NCI-H1694 treated with DMSO at 0.1 percent for 48 hours (cell line): ENCODE measurements at regions not wholly inside any gene's neighbourhood (a gene's known extent, or its start where the extent isn't known, plus 50 kb on each side); places are given as distances from the start of the nearest gene placed in this dataset.
"Not testable (repeated sequence)": the region's sequence is repeated elsewhere in the genome, so short reads cannot be mapped to it uniquely, and the experiment has no call there.

Experiments
- DNase-seq: peaks from one replicate; lab custom pipeline; 2025; lab: John Stamatoyannopoulos, UW

DNA sequence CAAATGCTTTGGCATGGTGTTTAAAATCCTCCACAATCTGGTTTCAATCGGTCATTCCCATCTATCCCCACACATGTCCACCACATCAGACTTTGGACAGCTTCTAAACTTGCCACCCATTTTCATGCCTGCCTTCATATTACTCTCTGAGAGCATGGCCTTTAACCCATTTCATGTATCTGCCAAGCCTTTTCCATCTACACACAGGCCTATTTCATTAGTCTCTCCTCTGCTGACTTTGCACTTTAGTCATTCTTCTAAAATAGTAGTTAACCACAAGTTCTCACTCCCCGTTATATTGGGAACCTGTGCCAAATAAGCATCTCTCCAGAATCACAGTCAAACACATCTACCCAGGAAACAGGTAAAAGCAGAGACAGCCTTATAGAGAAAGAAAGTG is 142.2 kb downstream of the MZT1 start:
- no peak for DNase-seq

DNA sequence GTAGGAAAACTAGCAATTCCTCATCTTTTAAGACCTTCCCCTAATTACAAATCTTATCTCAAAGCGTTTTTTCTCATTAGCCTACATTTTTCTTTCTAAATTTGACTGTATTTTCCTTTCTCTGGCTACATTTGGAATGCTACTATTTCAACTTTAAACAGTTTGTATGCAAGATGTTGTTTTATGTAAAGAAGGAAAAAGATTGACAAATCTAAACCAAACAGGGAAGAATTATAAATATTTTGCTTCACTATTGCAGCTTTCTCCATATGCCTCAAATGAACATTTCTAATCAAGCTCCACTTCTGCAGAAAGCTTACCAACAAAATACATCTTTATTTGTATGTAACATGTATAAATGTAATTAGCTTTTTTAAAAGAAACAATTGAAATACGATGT is 156.2 kb downstream of the MZT1 start:
- no peak for DNase-seq

DNA sequence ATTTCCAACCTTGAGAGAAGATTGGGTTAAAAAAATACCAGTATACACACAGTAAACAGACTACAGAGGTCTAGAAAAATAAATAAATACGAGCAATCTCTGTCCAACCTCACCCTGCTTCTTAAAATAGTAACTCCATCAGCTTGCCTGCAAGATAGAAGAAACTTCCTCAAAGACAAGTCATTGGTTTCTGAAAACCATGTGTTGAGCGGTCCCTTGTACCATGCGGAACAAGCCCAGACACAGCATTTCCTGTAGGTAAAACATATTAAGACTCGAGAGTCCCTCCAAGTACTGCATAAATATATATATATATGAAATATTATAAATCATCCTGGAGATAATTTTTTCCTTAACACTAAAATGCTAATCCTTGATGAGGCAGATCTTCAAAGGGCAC is 157.4 kb downstream of the MZT1 start:
- DNase-seq = no peak

DNA sequence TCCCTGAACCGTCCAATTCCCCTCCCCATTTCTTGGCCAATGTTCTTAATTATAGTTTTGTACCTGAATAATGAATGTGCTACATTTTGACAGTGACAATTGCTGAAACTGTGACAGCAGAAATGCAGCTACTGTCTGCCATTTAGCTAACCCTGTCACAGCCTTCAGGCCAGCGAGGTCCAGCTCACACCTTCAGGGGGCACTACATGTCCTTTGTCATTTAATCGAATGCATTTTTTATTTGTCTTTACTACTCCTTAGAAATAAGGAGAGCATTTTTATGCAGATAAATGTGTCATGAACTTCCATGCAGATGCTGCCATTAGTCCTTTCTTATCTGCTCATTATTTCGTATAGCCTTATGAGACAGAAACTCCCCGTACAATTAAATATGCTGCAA is 159.9 kb downstream of the MZT1 start:
- no peak for DNase-seq

DNA sequence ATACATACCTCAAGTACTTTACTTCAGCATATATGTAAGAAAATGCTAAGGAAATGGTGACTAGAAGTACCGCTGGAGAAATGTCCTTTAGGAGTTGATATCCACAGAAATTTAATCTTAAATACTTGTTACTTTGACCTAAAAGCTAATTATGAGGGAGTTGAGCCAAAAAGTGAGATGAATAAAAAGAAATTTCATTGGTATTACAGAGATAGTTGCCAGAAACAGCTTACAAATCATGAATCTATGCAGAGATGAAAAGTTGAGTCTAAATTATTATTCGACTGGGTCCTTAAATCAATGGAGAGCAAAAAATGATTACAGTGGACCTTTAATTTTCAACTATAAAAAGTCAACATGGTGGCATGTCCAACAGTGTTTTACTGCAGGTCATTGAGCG is 160.9 kb downstream of the MZT1 start:
- DNase-seq = no peak

DNA sequence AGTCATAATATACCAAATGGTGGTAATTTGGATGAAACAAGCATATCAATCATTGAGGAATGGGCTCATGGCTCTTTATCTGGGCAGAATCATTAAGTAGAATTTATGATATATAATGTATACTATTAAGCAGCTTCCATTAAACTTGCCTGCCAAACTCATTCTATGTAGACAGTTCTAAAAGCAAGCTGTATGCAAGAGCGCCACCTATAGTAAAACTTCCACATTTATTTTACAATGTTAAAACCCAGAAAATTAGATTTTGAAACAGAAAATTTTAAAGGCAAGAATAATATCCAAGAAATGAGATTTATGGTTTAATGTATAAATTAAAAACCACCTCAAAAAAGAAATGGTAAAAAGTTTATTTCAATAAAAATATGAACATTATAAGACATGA is 161.5 kb downstream of the MZT1 start:
- peak; percentile 56 for DNase-seq

DNA sequence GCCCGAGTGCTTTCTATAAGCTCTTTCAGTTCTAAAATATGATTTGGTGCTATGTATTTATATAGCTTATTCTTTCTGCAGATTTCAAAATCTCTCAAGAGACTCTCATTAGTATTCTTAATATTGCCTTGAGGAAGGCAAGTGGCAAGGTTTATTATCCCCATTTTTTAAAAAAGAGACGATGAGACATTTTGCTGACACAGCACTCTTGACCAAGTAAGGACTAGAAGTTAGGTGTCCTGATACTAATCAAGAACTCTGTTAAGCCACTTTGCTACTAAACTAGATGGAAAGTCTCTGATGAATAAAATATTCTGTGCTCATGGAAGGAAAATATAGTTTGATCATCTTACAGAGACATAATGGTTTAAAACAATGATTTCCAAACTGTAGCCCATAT is 164.7 kb downstream of the MZT1 start:
- DNase-seq = no peak

DNA sequence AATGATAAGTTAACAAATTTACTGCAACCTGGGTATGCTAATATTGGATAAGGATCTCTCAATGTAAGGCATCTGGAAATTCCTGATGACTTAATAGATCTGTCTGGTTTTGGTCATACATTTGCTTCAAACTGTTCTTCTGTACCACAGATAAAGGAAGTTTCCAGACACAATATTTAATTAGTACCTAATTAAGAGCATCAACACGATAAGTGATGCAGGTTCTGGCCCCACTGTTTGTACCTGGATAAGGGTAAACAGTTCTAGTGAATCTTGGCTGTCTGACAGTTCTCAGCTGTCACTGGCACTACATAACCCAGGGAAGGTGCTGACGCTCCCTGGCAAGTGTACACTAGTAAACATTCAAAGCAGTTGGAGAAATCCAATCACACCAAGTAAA is 165.6 kb downstream of the MZT1 start:
- DNase-seq = no peak

DNA sequence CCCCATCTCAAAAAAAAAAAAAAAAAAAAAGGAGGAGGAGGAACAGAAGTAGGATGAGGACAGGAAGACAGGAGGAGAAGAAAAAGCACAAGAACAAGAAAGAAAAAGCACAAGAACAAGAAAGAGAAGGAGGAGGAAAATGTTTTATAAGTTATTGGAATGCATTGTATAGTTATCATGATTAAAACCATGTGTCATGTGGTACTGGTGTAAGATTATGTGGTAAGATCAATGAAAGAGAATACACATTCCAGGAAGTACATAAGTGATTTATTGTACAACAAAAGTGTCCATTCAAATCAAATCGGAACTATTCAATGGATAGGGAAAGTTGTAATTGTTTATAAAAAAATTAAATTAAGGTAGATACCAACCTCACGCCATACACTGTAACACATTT is 167.7 kb downstream of the MZT1 start:
- no peak for DNase-seq

DNA sequence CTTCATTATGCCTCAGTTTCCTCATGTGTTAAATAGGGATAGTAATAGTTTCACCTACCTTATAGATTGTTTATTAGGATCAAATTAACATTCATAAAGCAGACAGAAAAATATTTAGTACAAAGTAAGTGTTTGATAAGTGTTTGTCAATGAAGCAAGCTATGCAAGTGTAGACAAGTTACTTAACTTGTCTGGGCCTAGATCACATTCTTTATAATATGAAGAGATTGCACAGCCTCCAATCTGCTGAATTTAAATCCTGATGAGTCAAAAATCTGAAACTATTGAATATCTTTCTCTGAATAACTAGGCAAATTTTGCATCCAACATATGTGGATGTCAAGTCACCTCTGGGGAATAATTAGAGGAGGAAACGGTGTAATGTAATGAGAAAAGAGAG is 170.5 kb downstream of the MZT1 start:
- DNase-seq = no peak

DNA sequence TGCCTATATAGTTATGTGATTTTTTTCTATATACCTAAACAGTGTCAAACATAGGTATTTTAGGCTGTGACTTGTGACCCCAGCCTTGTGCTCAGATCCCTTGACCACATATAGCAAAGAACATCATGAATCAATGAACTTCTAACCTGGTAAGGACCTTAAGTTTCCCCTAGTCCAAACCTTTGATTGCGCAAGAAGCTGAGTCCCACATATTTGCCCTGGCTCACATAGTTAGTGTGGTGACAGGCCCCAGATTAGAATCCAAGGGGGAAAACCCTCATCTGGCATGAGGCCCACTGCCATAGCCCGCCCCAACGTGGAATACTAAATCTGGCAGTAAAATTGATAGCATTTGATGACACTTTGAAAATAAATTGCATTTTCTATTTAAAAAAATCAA is 171.8 kb downstream of the MZT1 start:
- no peak for DNase-seq

DNA sequence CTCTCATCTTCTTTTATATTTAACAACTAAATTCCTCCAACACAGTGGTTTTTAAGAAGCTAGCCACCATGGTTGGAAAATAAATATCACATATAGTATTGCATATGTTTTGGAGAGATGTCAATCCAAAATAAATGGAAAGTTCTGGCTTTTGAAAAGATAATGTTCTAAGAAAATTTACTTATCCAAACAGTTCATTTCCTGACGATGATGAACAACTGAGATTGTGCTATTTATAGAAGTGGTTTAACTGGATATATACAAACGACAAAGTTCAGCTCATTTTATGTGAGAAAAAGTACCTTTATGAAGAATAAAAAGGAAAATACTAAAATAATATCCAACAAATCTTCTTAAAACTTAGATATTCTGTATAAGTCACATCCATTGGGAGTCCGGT is 174.7 kb downstream of the MZT1 start:
- DNase-seq = no peak

DNA sequence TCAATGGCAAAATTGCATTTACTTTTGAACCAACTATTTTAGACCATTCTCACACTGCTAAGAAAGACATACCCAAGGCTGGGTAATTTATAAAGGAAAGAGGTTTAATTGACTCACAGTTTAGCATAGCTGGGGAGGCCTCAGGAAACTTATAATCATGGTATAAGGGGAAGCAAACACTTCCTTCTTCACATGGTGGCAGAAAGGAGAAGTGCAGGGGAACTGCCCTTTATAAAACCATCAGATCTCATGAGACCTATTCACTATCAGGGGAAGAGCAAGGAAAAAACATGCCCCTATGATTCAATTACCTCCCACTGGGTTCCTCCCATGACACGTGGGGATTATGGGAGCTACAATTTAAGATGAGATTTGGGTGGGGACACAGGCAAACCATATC is 181.5 kb downstream of the MZT1 start:
- not testable (repeated sequence) for DNase-seq

DNA sequence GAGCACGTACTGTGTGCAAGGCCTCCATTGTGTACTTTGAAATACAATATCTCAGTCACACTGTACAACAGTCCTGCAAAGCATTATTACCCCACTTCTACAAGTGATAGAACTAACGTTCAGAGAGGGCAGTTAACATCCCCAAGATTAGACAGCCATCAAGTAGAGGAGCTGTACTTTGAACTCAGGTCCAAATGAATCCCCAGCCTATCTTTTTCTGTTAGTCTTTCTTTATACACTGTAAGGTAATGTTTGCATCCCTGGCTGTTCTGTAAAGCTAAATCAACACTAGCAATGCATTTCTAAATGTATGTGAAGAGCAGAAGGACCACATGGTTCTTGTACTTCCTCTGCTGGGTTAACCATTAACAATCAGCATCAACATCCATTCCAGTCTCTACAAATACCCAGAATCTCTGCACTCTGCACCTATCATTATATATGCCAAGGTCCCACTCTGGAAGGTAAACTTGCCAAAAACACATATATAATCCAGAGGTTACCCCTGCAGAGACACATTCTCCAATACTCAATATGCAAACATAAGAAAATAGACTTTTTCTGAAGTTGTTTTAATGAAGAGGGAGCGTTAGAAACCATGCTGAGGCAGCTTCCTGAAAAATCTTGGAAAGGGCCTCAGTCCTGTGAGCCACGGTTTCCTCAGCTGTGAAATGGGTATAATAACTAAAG is 182.3 kb downstream of the MZT1 start:
- no peak for DNase-seq

DNA sequence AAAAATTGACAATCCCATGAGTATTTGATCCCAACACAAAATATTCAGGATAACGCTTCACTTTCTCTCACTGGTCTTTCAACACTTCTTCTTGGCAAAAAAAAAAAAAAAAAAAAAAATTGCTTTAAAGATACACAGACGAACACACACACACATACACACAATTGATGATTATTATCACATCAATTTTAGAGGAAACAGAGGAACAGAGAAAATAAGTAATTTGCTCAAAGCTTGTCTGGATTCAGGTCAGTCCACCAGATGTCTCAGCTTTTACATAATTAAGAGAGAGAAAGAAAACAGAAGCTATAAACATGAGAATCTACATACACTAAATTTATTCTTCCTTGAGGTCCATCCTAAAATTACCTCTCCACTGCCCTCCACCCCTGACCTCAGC is 183.4 kb downstream of the MZT1 start:
- no peak for DNase-seq

DNA sequence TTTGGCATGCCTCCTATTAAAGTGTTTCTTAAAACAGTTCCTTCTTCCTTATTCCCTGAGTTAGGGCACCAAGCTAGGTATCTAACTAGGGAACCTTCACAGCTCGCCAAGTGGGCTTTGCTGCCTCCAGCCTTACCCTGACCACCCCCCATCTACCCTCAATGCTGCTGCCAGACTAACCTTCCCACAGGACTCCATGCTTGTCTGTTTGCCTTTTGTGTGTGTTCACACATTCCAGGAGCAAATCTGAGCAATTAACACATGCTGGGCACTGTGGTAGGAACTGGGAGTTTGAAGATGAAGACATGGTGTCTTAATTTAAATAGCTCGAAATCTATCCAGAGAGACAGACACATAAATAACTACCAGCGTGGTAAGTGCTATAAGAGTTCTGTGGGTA is 185.2 kb downstream of the MZT1 start:
- DNase-seq = no peak

DNA sequence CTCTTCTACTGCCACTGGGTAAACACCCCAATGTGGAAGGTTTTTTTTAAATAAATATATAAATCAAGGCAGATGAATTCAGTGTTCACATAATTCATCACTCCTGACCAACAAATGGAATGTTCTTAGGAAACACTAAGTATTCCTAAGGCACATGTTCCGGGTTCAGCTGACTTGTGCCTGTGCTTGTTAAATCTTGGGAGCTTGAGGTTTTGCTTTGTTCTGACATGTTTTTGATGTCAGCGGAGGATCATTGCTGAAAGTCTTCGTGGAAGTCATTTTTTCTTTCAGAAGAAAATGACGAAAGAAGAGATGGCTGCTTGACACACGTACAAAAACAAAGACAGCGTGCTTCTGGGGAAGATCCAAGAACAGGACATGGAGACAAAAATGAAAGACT is 185.8 kb downstream of the MZT1 start:
- DNase-seq = no peak

DNA sequence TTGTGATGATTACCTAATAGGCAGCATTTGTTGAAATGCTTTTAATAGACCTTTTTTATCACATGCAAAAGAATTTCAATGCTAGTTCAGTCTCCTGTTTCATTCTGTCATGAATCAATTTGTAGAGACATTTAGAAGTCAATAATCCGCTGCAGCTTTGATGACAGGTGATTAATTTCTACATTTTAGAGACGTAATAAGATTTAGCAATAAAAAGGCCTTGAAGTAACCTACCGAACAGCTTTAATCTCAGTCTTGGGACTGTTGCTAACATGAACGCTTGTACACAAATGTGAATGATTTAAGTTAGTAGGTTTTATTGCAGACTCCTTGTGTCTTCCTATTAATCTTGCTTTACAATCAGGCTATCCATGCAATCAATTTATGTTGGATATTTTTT is 186.5 kb downstream of the MZT1 start:
- no peak for DNase-seq

DNA sequence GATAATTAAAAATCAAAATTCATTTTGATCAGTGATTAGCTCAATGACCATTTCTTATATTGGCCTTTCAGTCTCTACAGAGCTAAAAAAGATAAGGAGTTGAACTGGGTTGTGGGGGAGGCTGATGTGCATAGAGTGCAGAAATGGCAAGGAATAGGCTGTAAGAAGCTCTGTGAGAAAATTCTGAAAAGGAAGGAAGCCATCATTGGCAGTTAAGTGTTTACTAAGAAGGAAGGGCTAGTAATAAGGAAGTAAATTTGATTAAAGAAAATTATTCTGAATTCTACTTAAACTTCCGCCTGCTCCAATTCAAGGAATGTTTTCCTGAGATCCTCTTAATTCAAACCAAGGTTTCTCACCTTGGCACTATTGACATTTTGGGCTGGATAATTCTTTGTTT is 187.5 kb downstream of the MZT1 start:
- DNase-seq = no peak

DNA sequence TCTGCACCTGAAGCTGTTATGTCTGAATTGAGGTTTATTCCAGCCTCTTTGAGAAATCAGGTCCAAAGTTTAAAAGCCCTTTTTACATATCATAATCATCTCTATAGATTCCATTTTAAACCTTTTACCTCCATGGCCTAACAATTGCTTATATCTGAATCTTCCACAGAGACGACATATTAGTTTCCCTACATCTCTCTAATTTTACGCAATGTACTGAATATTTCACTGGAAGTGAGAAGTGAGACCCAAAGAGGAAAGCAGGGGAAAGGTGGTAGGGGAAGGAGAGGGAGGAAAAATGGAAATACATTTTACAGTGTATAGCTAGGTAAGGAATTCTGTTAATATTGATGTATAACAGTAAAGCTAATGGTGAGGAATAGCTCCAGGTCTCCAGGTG is 189.6 kb downstream of the MZT1 start:
- DNase-seq = no peak

DNA sequence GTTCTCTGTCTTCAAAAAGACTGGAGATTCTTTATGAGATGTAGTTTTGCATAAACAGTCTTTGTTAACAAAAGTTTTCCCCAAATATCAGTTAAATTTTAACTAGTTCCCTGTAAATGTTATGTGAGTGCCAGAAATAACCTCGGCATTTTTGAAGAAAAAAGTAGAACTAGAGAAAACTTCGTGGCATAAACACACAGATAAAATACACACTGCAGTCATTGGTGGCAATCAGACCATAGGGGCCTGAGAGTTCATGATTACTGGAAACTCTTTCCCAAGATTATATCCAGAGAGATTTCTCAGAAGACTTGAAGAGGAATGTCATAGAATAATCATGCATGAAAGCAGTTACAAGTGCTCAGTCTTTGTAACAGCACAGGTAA is 190.0 kb downstream of the MZT1 start:
- DNase-seq = no peak

DNA sequence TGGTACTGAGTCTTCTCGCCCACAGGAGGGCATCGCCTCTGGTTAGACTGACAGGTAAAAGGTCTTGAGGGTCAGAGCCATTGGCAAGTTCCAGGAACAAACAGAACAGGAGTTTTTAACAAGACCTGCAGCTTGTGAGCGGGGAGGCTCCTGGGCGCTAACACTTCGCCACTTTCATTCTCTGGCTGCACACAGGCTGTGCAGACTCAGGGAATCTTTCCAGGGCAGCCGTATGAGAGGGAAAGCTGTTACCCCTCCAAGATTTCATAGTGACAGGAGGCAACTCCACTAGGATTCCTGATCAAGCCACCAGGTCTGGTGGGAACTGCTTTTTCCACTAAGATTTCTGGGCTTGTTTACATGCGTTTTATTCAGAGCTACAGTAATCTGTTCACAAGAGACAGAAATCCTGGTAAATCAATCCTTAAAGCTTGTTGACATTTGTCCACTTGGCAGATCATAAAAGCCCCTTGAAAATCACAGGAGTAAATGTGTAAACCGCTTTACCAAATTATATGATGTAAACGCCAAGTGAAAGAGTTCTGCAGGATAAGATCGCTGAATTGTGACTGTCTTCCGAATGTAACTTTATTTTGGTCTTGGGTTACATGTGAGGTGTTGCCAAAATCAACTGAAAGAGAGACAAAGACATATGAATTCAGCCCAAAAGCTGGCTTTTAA is 190.6 kb downstream of the MZT1 start:
- no peak for DNase-seq

DNA sequence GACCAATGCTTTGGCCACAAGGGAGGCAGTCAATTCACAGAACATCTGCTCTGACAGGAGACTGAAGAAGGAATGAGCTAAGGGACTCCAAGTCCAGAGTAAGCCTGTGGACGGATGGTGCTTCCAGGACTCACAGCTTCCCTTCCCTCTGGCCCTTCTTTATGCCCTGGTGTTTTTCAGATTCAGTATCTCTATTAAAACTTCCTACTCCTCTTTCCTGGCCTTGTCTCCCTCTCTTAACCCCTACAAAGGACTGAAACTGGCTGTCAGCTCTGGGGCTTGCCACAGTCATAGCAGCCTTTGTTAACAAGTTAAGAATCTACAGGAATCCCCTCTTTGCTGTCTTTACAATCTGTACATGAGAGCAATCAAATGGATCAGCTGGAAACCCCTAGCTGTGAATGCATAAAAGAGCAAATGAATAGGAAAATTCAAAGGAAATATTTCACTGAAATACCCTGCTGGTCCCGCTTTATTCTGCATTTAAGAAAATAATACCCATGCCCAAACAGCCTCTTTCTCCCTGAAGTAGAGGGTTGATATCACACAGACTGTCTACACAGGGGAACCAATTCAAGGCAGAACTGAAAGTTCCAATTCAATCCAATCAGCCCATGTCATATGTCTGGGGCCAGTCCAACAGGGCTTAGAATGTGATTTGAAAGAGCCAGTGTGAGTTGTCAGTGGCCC is 192.3 kb downstream of the MZT1 start:
- no peak for DNase-seq

DNA sequence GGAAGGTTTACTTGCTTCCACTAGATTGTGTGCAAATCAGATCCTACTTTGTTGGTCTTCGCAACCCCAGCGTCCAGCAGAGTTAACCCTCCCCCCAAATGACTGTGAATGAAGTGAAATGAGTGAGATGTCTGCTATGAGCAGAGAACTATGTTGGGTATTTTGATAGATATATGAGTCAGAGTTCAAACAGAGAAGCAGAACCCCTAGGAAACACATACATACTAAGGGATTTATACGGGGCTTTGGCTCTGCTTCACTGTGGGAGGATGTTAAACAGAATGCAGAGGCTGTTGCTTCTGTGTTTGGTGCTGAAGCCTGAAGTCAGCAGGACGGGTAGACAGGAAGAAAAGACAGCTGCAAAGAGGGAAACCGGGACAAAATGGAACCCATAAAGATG is 197.0 kb downstream of the MZT1 start:
- no peak for DNase-seq
